NT2/D1 (cell line): ENCODE measurements at regions not wholly inside any gene's neighbourhood (a gene's known extent, or its start where the extent isn't known, plus 50 kb on each side); places are given as distances from the start of the nearest gene placed in this dataset.

Experiments
- SUZ12 ChIP-seq: IDR thresholded peaks from 2 replicates; pipeline ENCODE4 v1.6.1; 2011; ENCODE audit not compliant: insufficient read length, insufficient read depth; ENCODE audit errors: extremely low read depth
- YY1 ChIP-seq: IDR thresholded peaks from 2 replicates; pipeline ENCODE4 v1.6.1; 2011; ENCODE audit not compliant: insufficient read length, insufficient read depth
- ZNF274 ChIP-seq: IDR thresholded peaks from 2 replicates; pipeline ENCODE4 v1.6.1; 2011; ENCODE audit warnings: mild to moderate bottlenecking, low read depth, low read length

DNA sequence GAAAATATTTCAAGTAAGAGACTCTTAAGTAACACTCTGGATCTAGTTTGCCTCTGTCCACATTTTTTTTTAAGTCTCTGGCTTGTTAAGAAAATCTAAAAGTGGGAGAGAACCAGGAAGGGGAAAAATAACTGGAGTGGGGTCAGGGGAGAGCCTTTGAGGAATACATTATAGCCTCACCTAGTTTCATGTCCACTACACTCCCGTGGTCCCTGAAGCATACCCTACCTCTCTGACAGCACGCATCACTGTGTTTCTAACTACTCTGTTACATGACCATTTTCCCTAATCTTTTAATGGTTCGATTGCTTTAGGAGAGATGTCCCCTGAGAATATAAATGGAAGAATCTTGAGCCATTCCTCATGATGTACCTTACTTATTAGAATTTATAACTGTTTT lies 318.3 kb downstream of the TMEM167A start:
- no peak for TF ChIP-seq ZNF274
- TF ChIP-seq YY1: no peak
- TF ChIP-seq SUZ12: no peak
